Small intestine (tissue), 7 donors: ENCODE measurements at regions not wholly inside any gene's neighbourhood (a gene's known extent, or its start where the extent isn't known, plus 50 kb on each side); places are given as distances from the start of the nearest gene placed in this dataset.

Source experiments
- DNase-seq, 2 donors: peaks; one replicate each; pipeline versions ENCODE4 v3.0.0 to v3.0.0-alpha.2; 2013
- FAIRE-seq: peaks from 2 replicates; lab custom pipeline; 2012; peaks lifted over from hg19 to GRCh38; lab: Jason Lieb, UNC
- H3K27ac ChIP-seq, 3 donors: one replicate each; pipeline ENCODE4 v1.5.1; 2013; ENCODE audit warnings: low read length in 2 of 3, mild to moderate bottlenecking in 2 of 3, control low read depth in 1 of 3, inconsistent platforms in 1 of 3, low read depth in 1 of 3, moderate library complexity in 1 of 3
- H3K27me3 ChIP-seq, 3 donors: one replicate each; pipeline ENCODE4 v1.6.1; 2013; ENCODE audit warnings: low read length in 3 of 3, inconsistent platforms in 1 of 3; ENCODE audit not compliant: control insufficient read depth in 3 of 3, insufficient read depth in 3 of 3
- H3K36me3 ChIP-seq, 3 donors: one replicate each; pipeline ENCODE4 v1.6.1; 2013; ENCODE audit warnings: low read length in 3 of 3, inconsistent platforms in 1 of 3, low read depth in 1 of 3, mild to moderate bottlenecking in 1 of 3, moderate library complexity in 1 of 3; ENCODE audit not compliant: control insufficient read depth in 3 of 3, insufficient read depth in 2 of 3
- H3K4me1 ChIP-seq, 3 donors: one replicate each; pipeline ENCODE4 v1.6.1; 2013; ENCODE audit warnings: low read length in 2 of 3, inconsistent platforms in 1 of 3, low read depth in 1 of 3, mild to moderate bottlenecking in 1 of 3, moderate library complexity in 1 of 3; ENCODE audit not compliant: control insufficient read depth in 3 of 3, insufficient read depth in 2 of 3
- H3K4me3 ChIP-seq, 3 donors: one replicate each; pipeline ENCODE4 v1.5.1; 2013; ENCODE audit warnings: low read length in 3 of 3, control low read depth in 1 of 3, inconsistent platforms in 1 of 3, low read depth in 1 of 3, mild to moderate bottlenecking in 1 of 3, moderate library complexity in 1 of 3
- H3K9me3 ChIP-seq, 2 donors: one replicate each; pipeline ENCODE4 v1.6.1; 2013; ENCODE audit warnings: low read depth in 1 of 2, low read length in 1 of 2; ENCODE audit not compliant: control insufficient read depth in 2 of 2, insufficient read depth in 1 of 2
- WGBS, 3 donors: extraction: QIAGEN DNeasy Blood & Tissue Kit; methylation state at CpG; one replicate each; pipeline ENCODE4 v1.1.7; 2013; 5-methylcytosine and 5-hydroxymethylcytosine counted together
- donor health status: healthy with polysubstance abuse.
- donor health status: control.
- donor health status: control.
- donor health status: Bipolar disorder and iron deficiency.
- donor health status: healthy.

GRCh38 chr5:56415356-56415765, 182.2 kb upstream of the ANKRD55 start:
- Histone ChIP-seq H3K4me1 (peaks cover 0 to 38% (median 6%) of the 10 kb centered on the region in 3 donors), H3K27ac (peak overlapping the region; percentile 14 to 85 (median 62)), H3K4me3 (no peak overlapping the region), H3K36me3 (no peaks in the 10 kb centered on the region), H3K27me3 (no peaks in the 10 kb centered on the region), H3K9me3 (peaks cover 0 to 12% of the 10 kb centered on the region in 2 donors)
- DNase-seq: peak; percentile 25 to 77
- WGBS, 3 donors: 73 to 89% (median 74%) methylated on average over 3 of the region's 3 CpGs
- FAIRE-seq: no peak

DNA sequence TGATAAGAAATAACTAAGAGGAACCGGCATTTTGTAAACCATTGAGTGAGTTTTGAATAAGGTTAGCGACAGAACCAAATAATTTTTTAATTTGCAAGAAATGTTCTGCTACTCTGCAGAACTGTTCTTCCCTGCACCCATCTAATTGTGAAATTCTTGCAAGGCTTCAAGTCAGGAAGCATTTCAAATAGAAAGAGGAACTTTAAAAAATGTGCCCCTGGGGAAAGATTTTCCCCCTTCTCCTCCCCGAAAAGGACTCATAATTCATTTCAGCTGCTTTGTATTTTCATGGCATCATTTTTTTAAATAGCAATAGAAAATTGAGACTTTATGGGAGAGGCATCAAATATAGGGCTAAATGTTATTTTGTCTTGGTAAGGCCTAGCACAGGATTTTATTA, 180.9 kb upstream of the ANKRD55 start:
- no peak overlapping the region for H3K4me3 ChIP-seq
- WGBS, 3 donors: 64 to 94% (median 80%) methylated on average over 3 of the region's 3 CpGs
- peaks cover 0 to 48% (median 6%) of the 10 kb centered on the region in 3 donors for H3K4me1 ChIP-seq
- no peaks in the 10 kb centered on the region for H3K36me3 ChIP-seq
- no peak for DNase-seq
- no peaks in the 10 kb centered on the region for H3K27me3 ChIP-seq
- H3K9me3 ChIP-seq: peaks cover 0 to 3% of the 10 kb centered on the region in 2 donors
- no peak overlapping the region for H3K27ac ChIP-seq
- no peak for FAIRE-seq

GRCh38 chr5:56413546-56413945, 180.4 kb upstream of the ANKRD55 start:
- no peaks in the 10 kb centered on the region for H3K9me3 ChIP-seq
- no peaks in the 10 kb centered on the region for H3K36me3 ChIP-seq
- DNase-seq: peak in 1 of 2 donors; percentile 36
- WGBS, 3 donors: 50 to 53% (median 50%) methylated on average over 4 of the region's 4 CpGs
- H3K4me1 ChIP-seq: peaks cover 0 to 50% (median 6%) of the 10 kb centered on the region in 3 donors
- H3K27me3 ChIP-seq: no peaks in the 10 kb centered on the region
- peak overlapping the region in 1 of 3 donors; percentile 1 for H3K27ac ChIP-seq
- FAIRE-seq: no peak
- no peak overlapping the region for H3K4me3 ChIP-seq

GRCh38 chr5:56412601-56413379, 179.7 kb upstream of the ANKRD55 start:
- H3K4me1 ChIP-seq: peaks cover 0 to 52% (median 6%) of the 10 kb centered on the region in 3 donors
- 62 to 64% (median 63%) methylated on average over 9 of the region's 9 CpGs for WGBS, 3 donors
- H3K27ac ChIP-seq: peak overlapping the region in 2 of 3 donors; percentile 24 to 34
- no peaks in the 10 kb centered on the region for H3K36me3 ChIP-seq
- FAIRE-seq (no peak), DNase-seq (peak in 1 of 2 donors; percentile 16)
- H3K9me3 ChIP-seq: no peaks in the 10 kb centered on the region
- no peaks in the 10 kb centered on the region for H3K27me3 ChIP-seq
- no peak overlapping the region for H3K4me3 ChIP-seq

DNA sequence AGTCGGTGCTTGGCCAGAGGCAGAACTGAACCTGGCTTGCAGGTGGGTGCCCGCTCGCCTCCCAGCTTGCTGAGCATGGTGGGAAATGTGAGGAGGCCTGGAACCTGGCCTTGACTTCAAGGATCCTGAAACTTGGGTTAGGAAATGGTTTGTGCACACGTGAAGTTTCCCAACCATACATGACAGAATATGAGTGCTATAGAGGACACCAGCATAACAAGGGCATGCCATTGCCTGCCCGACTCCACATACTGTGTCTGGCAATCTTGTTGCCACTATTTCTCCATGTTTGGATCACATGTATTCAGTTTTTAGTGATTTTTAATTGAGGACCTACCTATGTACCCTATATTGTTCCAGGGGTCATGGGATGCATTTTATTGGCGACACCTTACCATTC, 177.6 kb upstream of the ANKRD55 start:
- FAIRE-seq (no peak), DNase-seq (no peak)
- peaks cover 0 to 52% (median 6%) of the 10 kb centered on the region in 3 donors for H3K4me1 ChIP-seq
- H3K4me3 ChIP-seq: no peak overlapping the region
- H3K9me3 ChIP-seq: no peaks in the 10 kb centered on the region
- WGBS, 3 donors: 93 to 96% (median 94%) methylated on average over 6 of the region's 6 CpGs
- no peaks in the 10 kb centered on the region for H3K27me3 ChIP-seq
- H3K27ac ChIP-seq: no peak overlapping the region
- no peaks in the 10 kb centered on the region for H3K36me3 ChIP-seq

DNA sequence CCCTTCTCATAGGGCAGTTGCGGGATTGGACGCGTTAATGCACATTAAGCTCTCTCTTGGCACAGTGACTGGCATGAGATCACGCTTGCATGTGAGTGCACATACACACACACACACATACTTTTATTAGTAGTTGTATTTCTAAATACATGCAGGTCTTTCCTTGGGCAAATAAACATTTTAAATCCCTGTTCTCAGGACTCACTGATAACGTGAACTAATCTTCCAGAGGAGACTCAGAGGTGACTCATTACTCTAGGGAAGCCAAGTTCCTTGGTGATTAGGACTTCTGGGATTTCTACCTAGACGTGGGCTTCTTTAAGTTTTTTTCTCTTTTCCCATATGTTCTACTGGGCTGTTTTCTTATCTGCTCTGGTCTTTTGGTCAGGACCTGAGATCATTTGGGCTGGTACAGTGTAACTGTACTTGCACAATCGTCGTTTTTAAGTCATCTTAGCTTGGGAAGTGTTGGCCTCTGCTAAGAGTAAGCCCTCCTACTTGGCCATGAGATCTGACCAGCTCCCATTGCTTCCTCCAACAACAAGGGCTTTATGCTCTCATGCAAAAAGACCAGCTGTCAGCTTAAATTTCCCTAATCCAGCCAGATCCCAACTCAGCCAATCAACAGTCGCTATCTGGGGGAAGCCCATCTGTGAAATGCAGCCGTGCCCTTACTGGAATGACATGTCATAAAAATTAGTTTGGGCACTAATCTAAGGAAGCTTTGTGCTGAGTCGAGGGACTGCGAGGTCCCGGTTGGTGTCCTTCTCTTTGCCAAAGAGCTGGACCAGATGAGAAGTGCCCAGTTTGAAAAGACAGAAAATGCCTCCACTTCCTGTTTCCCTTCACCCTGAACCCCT, 176.4 kb upstream of the ANKRD55 start:
- Histone ChIP-seq H3K27ac (peak overlapping the region in 1 of 3 donors; percentile 68), H3K4me1 (peaks cover 0 to 48% (median 0%) of the 10 kb centered on the region in 3 donors), H3K27me3 (no peaks in the 10 kb centered on the region), H3K9me3 (no peaks in the 10 kb centered on the region), H3K4me3 (no peak overlapping the region), H3K36me3 (no peaks in the 10 kb centered on the region)
- DNase-seq (peak; percentile 59 to 73), FAIRE-seq (no peak)
- 24 to 47% (median 42%) methylated on average over 13 of the region's 13 CpGs for WGBS, 3 donors

DNA sequence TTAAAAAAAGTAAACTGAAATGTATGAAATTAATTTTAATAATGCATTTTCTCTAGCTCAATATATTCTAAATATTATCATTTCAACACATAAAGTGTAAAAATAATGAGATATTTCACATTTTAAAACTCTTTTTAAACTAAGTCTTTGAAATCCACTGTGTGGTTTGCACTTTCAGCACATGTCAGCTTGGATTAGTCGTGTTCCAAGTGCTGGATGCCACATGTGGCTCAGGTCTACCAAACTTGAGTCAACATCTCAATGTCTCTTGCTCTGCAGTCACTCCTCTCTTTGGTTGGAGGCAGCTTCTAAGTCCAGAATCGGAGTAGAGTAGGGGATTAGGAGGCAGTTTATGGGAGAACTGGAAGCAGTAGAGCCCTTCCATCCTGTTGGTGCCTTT, 173.7 kb upstream of the ANKRD55 start:
- Histone ChIP-seq H3K27ac (no peak overlapping the region), H3K4me1 (peaks cover 0 to 38% (median 0%) of the 10 kb centered on the region in 3 donors), H3K9me3 (no peaks in the 10 kb centered on the region), H3K4me3 (no peak overlapping the region), H3K36me3 (no peaks in the 10 kb centered on the region), H3K27me3 (no peaks in the 10 kb centered on the region)
- WGBS, 3 donors: 87% methylated on average over 2 of the region's 2 CpGs
- DNase-seq (no peak), FAIRE-seq (no peak)

DNA sequence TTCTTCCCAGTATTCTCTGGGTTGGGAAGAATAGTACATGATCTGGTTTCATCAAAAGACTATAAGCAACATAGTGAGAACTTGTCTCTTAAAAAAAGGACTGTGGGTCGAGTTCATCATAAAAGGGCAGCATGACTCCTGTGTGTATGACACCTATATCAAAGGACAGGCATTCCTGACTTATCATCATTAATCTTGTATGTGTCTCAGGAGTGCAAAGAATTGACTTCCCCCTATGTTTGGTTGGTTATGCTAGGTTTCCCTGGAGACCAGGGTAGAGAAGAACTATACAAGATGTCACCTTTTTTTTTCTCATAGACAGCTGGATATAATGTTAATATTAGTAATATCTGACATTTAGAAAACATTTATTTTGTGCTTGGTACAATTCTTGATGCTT, 173.1 kb upstream of the ANKRD55 start:
- DNase-seq (no peak), FAIRE-seq (no peak)
- Histone ChIP-seq H3K27ac (peak overlapping the region in 1 of 3 donors; percentile 26), H3K4me3 (no peak overlapping the region), H3K4me1 (peaks cover 0 to 38% (median 0%) of the 10 kb centered on the region in 3 donors), H3K27me3 (no peaks in the 10 kb centered on the region), H3K9me3 (no peaks in the 10 kb centered on the region), H3K36me3 (no peaks in the 10 kb centered on the region)
- 75 to 81% (median 79%) methylated on average over 1 of the region's 1 CpG for WGBS, 3 donors
